HG03378 (cell line): ENCODE measurements at regions not wholly inside any gene's neighbourhood (a gene's known extent, or its start where the extent isn't known, plus 50 kb on each side); places are given as distances from the start of the nearest gene placed in this dataset.

Experiments
- ATAC-seq: cut with Tn5 transposase; IDR thresholded peaks from one replicate; pipeline ENCODE4 v1.9.1; 2021; ENCODE audit warnings: mild to moderate bottlenecking, moderate library complexity; ENCODE audit not compliant: unreplicated experiment

GRCh38 chr18:56100090-56100722 lies 512.2 kb upstream of the TCF4 start:
- ATAC-seq, result no peak

GRCh38 chr18:56097621-56098020 lies 509.6 kb upstream of the TCF4 start:
- no peak for ATAC-seq

- no peak for ATAC-seq
Observed at GRCh38 chr18:56096861-56097260, 508.9 kb upstream of the TCF4 start.

GRCh38 chr18:56089612-56090258 lies 501.7 kb upstream of the TCF4 start:
- no peak for ATAC-seq

- no peak for ATAC-seq
Observed at GRCh38 chr18:56086786-56087185, 498.8 kb upstream of the TCF4 start.

- no peak for ATAC-seq
Observed at GRCh38 chr18:56086176-56086575, 498.2 kb upstream of the TCF4 start.

- ATAC-seq, result no peak
Observed at GRCh38 chr18:56085551-56085950, 497.6 kb upstream of the TCF4 start.

GRCh38 chr18:56083523-56084287 lies 495.7 kb upstream of the TCF4 start:
- no peak for ATAC-seq

- no peak for ATAC-seq
Observed at GRCh38 chr18:56083097-56083521, 495.1 kb upstream of the TCF4 start.

- ATAC-seq, result no peak
Observed at GRCh38 chr18:56076723-56077122, 488.7 kb upstream of the TCF4 start.

- ATAC-seq, result no peak
Observed at GRCh38 chr18:56068701-56069100, 480.7 kb upstream of the TCF4 start.

GRCh38 chr18:56067969-56068671 lies 480.1 kb upstream of the TCF4 start:
- no peak for ATAC-seq

GRCh38 chr18:56067214-56067894 lies 479.4 kb upstream of the TCF4 start:
- ATAC-seq, result no peak

GRCh38 chr18:56066524-56067213 lies 478.7 kb upstream of the TCF4 start:
- no peak for ATAC-seq

- ATAC-seq, result no peak
Observed at GRCh38 chr18:56065086-56065485, 477.1 kb upstream of the TCF4 start.

- ATAC-seq, result no peak
Observed at GRCh38 chr18:56062931-56063330, 474.9 kb upstream of the TCF4 start.

GRCh38 chr18:56060967-56061541 lies 473.1 kb upstream of the TCF4 start:
- ATAC-seq, result no peak

- no peak for ATAC-seq
Observed at GRCh38 chr18:56052202-56052601, 464.2 kb upstream of the TCF4 start.

GRCh38 chr18:56044239-56044638 lies 456.2 kb upstream of the TCF4 start:
- no peak for ATAC-seq

- no peak for ATAC-seq
Observed at GRCh38 chr18:56043641-56044061, 455.7 kb upstream of the TCF4 start.
